IPS DF 4.7 (cell line): ENCODE measurements at regions not wholly inside any gene's neighbourhood (a gene's known extent, or its start where the extent isn't known, plus 50 kb on each side); places are given as distances from the start of the nearest gene placed in this dataset.

ENCODE experiments used
- DNase-seq: peaks from one replicate; pipeline ENCODE4 v3.0.0-alpha.2; 2013; ENCODE audit warnings: low spot score; ENCODE audit errors: extremely low read depth

GRCh38 chr3:146313031-146313745 lies 62.3 kb upstream of the PLSCR4 start:
- DNase-seq, result no peak

DNA sequence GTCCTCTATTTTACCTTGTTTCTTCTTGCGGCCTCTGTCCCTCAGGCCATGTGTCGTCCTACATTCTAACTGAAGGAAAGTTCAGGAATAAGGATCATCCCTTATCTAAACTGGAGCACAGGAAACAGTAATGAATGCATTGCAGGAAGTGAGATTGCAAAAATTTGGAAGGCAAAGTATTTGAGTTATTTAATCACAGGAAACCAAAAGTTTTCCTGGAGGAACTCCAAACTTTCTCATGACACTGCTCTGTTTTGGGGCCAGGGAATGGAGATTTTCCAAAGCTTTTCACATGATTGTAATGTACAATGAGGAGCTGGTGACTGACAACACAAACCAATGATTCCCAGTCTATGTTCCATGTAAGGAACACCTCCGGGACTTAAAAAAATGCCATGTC lies 57.8 kb upstream of the PLSCR4 start:
- DNase-seq, result no peak

GRCh38 chr3:146308222-146308621 lies 57.3 kb upstream of the PLSCR4 start:
- no peak for DNase-seq

DNA sequence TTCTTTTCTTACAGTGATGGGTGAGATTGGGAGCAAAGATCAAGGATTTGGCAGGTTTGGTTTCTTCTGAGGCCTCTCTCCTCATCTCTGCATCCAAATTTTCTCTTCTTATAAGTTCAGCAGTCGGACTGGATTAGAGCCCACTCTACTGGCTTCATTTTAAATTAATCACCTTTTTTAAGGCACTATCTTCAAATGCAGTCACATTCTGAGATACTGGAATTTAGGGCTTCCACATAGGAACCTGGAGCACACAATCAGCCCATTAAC lies 56.5 kb upstream of the PLSCR4 start:
- no peak for DNase-seq

GRCh38 chr3:146306656-146307455 lies 56.0 kb upstream of the PLSCR4 start:
- DNase-seq, result no peak

- DNase-seq, result no peak
Measured at GRCh38 chr3:146305808-146306423, 55.0 kb upstream of the PLSCR4 start.

DNA sequence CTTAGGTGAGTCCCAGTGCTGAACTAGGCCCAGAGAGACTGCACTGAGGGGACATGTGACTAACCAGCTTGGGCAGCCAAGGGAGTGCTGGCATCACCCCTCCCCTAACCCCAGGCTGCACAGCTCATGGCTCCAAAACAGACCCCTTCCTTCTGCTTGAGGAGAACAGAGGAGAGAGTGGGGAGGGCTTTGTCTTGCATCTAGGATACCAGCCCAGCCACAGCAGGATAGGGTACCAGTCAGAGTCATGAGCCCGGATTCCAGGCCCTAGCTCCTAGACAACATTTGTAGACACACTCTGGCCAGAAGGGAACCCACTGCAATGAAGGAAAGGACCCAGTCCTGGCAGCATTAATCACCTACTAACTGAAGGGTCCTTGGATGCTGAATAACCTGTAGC lies 49.9 kb upstream of the PLSCR4 start:
- no peak for DNase-seq
